HT1080 (cell line): ENCODE measurements at regions not wholly inside any gene's neighbourhood (a gene's known extent, or its start where the extent isn't known, plus 50 kb on each side); places are given as distances from the start of the nearest gene placed in this dataset.

Source experiments
- DNase-seq: peaks from one replicate; pipeline ENCODE4 v3.0.0-alpha.2; 2015; ENCODE audit warnings: low read depth

GRCh38 chr6:50217841-50218240 is 168.1 kb upstream of the DEFB112 start:
- DNase-seq: no peak

DNA sequence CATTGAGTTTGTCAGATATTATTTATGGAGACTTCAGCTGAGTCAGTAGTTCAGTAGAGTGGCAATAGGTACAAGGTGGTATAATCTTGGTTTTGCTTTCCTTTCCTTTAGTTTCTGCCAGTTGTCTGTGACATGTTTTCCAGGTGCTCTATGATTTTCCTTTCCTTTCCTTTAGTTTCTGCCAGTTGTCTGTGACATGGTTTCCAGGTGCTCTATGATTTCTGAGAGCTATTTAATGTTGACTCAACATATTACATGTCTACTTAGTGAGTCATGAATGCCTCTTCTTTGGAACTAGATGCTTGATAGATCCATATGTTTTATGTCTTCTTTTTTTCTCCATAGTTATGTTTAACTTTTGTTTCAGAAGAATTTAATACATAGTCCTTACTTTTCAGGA is 186.4 kb upstream of the DEFB112 start:
- DNase-seq: peak; percentile 21

- DNase-seq: no peak
Observed at GRCh38 chr6:50239853-50240252, 190.1 kb upstream of the DEFB112 start.

GRCh38 chr6:50240986-50241385 is 191.3 kb upstream of the DEFB112 start:
- no peak for DNase-seq

- DNase-seq: peak; percentile 16
Observed at GRCh38 chr6:50249493-50249892, 199.8 kb upstream of the DEFB112 start.

DNA sequence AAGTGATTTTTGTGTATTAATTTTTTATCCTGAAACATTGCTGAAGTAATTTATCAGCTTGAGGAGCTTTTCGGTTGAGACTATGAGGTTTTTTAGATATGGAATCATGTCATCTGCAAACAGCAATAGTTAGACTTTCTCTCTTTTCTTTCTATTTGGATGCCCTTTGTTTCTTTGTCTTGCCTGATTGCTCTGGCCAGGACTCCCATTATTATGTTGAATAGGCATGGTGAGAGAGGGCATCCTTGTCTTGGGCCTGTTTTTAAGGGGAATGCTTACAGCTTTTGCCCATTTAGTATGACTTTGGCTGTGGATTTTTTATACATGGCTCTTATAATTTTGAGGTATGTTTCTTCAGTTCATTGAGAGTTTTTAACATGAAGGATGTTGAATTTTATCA is 207.6 kb upstream of the DEFB112 start:
- no peak for DNase-seq

DNA sequence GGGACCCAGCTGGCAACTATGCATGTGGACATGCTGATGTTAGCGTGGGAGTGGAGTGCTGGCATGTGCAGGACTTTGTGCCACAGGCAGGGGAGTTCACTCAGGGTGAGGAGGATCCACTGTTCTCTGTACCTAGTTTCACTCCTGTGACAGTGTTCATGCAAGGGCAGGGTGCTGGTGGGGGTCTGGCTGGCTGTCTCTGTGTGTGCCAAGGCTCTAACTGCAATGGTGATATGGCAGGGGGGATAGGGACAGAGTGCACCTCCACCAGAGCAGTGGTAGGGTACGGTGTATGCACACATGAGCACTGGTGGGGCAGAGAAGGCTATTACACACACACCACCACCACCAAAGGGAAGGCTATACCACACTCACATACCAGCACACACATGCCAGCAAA is 210.2 kb upstream of the DEFB112 start:
- no peak for DNase-seq

GRCh38 chr6:50264995-50265571 is 215.4 kb upstream of the DEFB112 start:
- DNase-seq: peak; percentile 24

- DNase-seq: peak; percentile 2
Observed at GRCh38 chr6:50270415-50270814, 220.7 kb upstream of the DEFB112 start.

DNA sequence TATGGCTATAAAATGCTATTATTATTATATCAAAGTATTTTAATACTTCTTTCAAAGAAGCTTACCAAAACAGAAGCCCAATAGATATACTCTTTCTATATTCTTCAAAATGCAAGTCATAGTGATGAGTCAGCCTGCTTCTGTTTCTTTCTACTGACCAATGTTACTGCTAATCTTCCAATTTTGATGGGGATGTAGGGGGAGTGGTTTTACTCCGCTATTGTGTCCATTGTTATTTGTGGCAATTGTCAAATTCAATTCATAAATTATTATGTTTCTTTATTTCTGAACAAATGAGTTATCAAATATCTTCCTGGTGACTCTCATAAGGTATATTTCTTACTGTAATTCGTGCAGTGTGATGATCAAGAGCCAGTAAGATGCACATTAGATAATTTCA is 221.5 kb upstream of the DEFB112 start:
- peak; percentile 60 for DNase-seq

- DNase-seq: no peak
Observed at GRCh38 chr6:50271817-50272216, 222.1 kb upstream of the DEFB112 start.

- DNase-seq: peak; percentile 44
Observed at GRCh38 chr6:50272611-50273010, 222.9 kb upstream of the DEFB112 start.

DNA sequence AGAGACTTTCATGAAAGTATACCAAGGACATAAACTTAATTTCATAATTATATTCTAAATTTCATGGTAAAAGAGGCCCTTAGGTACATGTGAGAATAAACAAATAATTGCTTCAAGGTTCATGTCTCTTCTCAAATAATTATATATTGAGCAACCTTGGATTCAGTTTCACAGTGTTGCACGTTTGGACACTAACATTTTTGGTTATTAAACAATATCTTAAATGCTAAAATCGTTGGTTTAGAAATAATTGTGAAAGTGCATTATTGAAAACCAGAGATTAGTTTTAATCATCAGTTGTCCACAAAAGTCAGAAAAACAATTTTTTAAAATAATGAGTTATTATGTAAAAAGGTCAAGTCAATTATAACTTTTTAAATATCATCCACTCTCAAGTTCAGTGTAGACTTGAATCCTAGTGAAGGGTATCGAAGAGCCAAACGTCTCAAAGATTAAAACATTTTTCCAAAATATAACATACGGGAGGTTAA is 227.1 kb upstream of the DEFB112 start:
- no peak for DNase-seq

- no peak for DNase-seq
Observed at GRCh38 chr6:50277774-50278173, 228.0 kb upstream of the DEFB112 start.

- peak; percentile 57 for DNase-seq
Observed at GRCh38 chr6:50278663-50279062, 228.9 kb upstream of the DEFB112 start.

GRCh38 chr6:50285735-50286134 is 236.0 kb upstream of the DEFB112 start:
- no peak for DNase-seq

DNA sequence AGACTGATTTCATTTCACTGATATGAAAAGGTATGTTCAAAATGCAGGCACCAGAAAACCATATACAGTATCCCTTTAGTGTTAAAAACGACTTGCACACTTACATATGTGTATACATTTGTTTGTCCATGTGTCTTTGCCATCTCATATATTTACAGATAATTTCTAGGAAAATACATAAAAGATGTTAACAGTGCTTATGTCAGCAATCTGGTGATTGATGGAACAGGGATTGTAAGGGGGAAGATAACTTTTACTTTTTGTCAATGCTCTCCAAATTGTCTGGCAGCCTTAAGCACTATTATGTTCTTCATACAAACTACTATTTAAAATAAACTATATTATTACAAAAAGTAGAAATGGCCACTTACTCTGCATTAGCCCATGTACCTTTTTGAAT is 238.5 kb upstream of the DEFB112 start:
- no peak for DNase-seq

DNA sequence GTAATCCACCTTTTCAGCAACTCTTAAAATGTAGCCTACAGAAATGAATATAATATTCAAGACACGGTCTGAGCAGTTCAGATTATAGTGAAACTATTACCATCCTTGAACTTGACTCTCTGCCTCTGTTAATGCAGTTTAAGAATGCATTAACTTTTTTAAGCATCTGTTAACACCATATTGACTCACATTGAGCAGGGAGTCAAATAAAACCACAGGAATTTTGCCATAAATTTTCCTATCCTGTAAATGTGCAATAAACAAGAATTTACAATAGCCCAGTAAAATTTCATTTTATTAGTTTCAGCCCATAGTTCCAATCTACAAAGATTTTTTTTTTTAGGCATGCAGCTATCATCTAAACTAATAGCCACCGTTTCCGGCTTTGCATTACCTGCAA is 239.2 kb upstream of the DEFB112 start:
- DNase-seq: peak; percentile 15

GRCh38 chr6:50289366-50289765 is 239.6 kb upstream of the DEFB112 start:
- DNase-seq: no peak

- no peak for DNase-seq
Observed at GRCh38 chr6:50301307-50301706, 251.6 kb upstream of the DEFB112 start.

GRCh38 chr6:50305660-50306059 is 255.9 kb upstream of the DEFB112 start:
- DNase-seq: peak; percentile 87

DNA sequence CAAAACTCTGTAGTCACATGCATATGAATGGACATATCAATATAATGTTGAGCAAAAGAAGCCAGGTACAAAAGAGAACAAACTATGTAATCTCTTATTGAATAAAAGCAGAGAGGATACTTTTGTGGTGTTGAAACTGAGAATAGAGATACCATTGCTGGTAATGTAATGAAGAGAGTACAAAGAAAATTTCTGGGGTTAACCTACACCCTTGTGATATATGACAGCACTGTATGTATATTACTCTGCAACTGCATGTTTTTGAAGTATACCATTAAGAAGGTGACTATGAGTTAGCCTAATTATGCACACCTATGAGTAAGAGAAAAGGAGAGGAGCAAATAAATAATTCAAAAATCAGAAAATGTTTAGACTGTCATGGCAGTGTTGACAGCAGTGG is 268.8 kb upstream of the DEFB112 start:
- DNase-seq: no peak

GRCh38 chr6:50330347-50330746 is 280.6 kb upstream of the DEFB112 start:
- no peak for DNase-seq

DNA sequence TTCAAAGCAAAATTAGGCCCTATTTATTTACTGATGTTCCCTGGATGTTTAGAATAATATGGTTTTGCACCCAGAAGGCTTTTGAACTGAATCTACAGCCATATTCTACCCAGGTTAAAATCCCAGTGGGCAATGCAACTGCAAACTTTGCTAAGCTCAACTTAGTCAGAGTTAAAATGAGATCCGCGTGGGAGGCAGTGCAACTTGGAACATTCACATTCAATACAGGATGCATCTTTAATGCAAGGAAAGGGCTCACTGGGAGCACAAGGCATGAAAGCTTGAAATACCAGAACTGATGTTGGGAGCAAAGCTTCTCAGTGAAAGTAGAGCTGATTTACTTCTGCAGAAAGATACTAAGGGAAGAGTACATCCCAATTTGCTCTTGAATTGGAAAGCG is 281.2 kb upstream of the DEFB112 start:
- no peak for DNase-seq
